Colonic mucosa (tissue), 4 donors: ENCODE measurements at regions not wholly inside any gene's neighbourhood (a gene's known extent, or its start where the extent isn't known, plus 50 kb on each side); places are given as distances from the start of the nearest gene placed in this dataset.

Experiments used
- DNase-seq: peaks from one replicate; pipeline ENCODE4 v3.0.0-alpha.2; 2020
- H3K27ac ChIP-seq: fragments of 200-600 bp; one replicate; pipeline ENCODE4 v1.8.0; 2021
- H3K27me3 ChIP-seq: fragments of 200-600 bp; one replicate; pipeline ENCODE4 v1.8.0; 2021
- H3K36me3 ChIP-seq: fragments of 200-600 bp; one replicate; pipeline ENCODE4 v1.8.0; 2021
- H3K4me1 ChIP-seq: fragments of 200-600 bp; one replicate; pipeline ENCODE4 v1.8.0; 2021; ENCODE audit warnings: mild to moderate bottlenecking
- H3K4me3 ChIP-seq: fragments of 200-600 bp; one replicate; pipeline ENCODE4 v1.8.0; 2021
- H3K9ac ChIP-seq, 2 donors: one replicate each; pipeline ENCODE4 v1.7.0; 2013; ENCODE audit warnings: control low read depth in 2 of 2, low read depth in 2 of 2, low read length in 2 of 2
- H3K9me3 ChIP-seq: fragments of 200-600 bp; one replicate; pipeline ENCODE4 v1.8.0; 2021
- intact Hi-C: fragments of 100-400 bp; cut with DNase I; formaldehyde crosslinking; loops from one replicate; pipeline ENCODE4 v1.14.1; 2022
- TF ChIP-seq, protein P1 (sequence below): fragments of 200-600 bp; IDR thresholded peaks from one replicate; pipeline ENCODE4 v1.8.0; 2022; ENCODE audit warnings: antibody characterized with exemption, mild to moderate bottlenecking
- donor health status: healthy.
- donor health status: DM: no; HTN: no; CAD: no.
- donor health status: DM: no; HTN: no; CAD: no.

DNA sequence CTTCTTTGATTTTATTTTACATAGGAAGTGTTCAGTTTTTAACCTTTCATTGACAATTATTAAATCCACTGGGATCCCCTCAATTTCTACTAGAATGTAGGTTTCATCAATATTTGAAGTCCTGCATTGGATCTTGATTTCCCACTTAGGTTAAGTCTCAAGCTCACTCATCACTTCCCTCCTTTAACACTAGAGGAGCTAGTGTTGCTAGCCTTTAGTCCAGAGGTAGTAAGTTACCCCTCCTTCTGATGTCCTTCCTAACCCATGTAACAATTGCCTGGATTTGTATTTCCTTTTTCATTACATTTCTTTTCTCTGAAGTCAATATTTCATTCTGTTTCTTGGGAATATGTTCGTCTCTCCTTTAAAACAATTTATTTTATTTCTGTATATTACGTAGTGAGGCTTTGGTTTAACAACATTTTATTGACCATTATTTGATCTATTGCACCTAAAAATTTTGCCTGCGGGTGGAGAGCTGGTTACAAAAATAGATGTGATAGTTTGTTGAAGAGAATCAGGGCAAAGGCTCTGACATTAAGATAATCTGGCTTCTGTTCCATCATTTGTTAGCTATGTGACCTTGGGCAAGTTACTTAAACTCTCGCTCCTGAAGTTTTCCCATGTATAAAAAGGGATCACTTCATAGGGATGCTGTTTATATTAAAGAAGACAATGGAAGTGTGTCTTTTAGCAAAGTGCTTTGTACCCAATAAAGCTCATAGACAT is 833.0 kb downstream of the SLC4A3 start:
- Histone ChIP-seq H3K36me3 (no peaks in the 10 kb centered on the region), H3K4me3 (no peak overlapping the region), H3K9ac (no peak overlapping the region), H3K27me3 (no peaks in the 10 kb centered on the region), H3K9me3 (no peaks in the 10 kb centered on the region), H3K27ac (no peak overlapping the region), H3K4me1 (no peaks in the 10 kb centered on the region)
- TF ChIP-seq, protein P1, sequence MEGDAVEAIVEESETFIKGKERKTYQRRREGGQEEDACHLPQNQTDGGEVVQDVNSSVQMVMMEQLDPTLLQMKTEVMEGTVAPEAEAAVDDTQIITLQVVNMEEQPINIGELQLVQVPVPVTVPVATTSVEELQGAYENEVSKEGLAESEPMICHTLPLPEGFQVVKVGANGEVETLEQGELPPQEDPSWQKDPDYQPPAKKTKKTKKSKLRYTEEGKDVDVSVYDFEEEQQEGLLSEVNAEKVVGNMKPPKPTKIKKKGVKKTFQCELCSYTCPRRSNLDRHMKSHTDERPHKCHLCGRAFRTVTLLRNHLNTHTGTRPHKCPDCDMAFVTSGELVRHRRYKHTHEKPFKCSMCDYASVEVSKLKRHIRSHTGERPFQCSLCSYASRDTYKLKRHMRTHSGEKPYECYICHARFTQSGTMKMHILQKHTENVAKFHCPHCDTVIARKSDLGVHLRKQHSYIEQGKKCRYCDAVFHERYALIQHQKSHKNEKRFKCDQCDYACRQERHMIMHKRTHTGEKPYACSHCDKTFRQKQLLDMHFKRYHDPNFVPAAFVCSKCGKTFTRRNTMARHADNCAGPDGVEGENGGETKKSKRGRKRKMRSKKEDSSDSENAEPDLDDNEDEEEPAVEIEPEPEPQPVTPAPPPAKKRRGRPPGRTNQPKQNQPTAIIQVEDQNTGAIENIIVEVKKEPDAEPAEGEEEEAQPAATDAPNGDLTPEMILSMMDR = no peak
- intact Hi-C loops = no loop called here
- DNase-seq = no peak

- H3K27me3 ChIP-seq = no peaks in the 10 kb centered on the region
- DNase-seq = no peak
- H3K9me3 ChIP-seq = no peaks in the 10 kb centered on the region
- no peak overlapping the region for H3K9ac ChIP-seq
- TF ChIP-seq, protein P1 = no peak
- H3K4me3 ChIP-seq = no peak overlapping the region
- H3K4me1 ChIP-seq = no peaks in the 10 kb centered on the region
- no peak overlapping the region for H3K27ac ChIP-seq
- no peaks in the 10 kb centered on the region for H3K36me3 ChIP-seq
- intact Hi-C loops = no loop called here
These were observed 836.4 kb downstream of the SLC4A3 start for GRCh38 chr2:220463876-220464275.

GRCh38 chr2:220465700-220466099 is 838.3 kb downstream of the SLC4A3 start:
- intact Hi-C loops = no loop called here
- no peaks in the 10 kb centered on the region for H3K27me3 ChIP-seq
- no peak for DNase-seq

GRCh38 chr2:220466251-220466691 is 838.8 kb downstream of the SLC4A3 start:
- TF ChIP-seq, protein P1 = no peak

More at GRCh38 chr2:220465700-220466099, 838.3 kb downstream of the SLC4A3 start:
- Histone ChIP-seq H3K9ac (no peak overlapping the region), H3K4me3 (no peak overlapping the region), H3K4me1 (no peaks in the 10 kb centered on the region), H3K27ac (no peak overlapping the region), H3K36me3 (no peaks in the 10 kb centered on the region), H3K9me3 (no peaks in the 10 kb centered on the region)
- TF ChIP-seq, protein P1 = no peak

DNA sequence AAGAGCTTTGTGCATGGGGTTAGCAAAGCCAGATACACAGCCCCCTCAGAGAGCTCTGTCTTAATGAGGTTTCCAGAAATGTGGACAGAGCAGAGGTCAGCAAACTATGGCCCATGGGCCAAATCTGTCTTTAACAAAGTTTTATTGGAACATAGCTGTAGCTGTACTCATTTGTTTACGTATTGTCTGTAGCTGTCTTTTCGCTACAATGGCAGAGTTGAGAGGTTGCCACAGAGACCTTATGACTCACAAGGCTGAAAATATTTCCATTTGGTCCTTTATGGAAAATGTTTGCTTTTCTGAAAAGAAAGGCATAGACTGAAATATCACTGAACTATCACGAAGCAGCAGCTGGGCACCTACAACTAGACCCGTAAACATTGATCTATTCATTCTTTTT is 841.8 kb downstream of the SLC4A3 start:
- no peaks in the 10 kb centered on the region for H3K4me1 ChIP-seq
- H3K9ac ChIP-seq = no peak overlapping the region
- DNase-seq = no peak
- H3K36me3 ChIP-seq = no peaks in the 10 kb centered on the region
- TF ChIP-seq, protein P1 = no peak
- no peak overlapping the region for H3K4me3 ChIP-seq
- H3K27me3 ChIP-seq = no peaks in the 10 kb centered on the region
- H3K27ac ChIP-seq = no peak overlapping the region
- intact Hi-C loops = no loop called here
- H3K9me3 ChIP-seq = no peaks in the 10 kb centered on the region

More at GRCh38 chr2:220466251-220466691, 838.8 kb downstream of the SLC4A3 start:
- Histone ChIP-seq H3K36me3 (no peaks in the 10 kb centered on the region), H3K9ac (no peak overlapping the region), H3K27me3 (no peaks in the 10 kb centered on the region), H3K9me3 (no peaks in the 10 kb centered on the region), H3K27ac (no peak overlapping the region), H3K4me1 (no peaks in the 10 kb centered on the region), H3K4me3 (no peak overlapping the region)
- no peak for DNase-seq
- intact Hi-C loops = no loop called here
